ENCODE measurements at regions not wholly inside any gene's neighbourhood (a gene's known extent, or its start where the extent isn't known, plus 50 kb on each side); places are given as distances from the start of the nearest gene placed in this dataset.

GRCh38 chr4:83213640-83214039, 71.0 kb downstream of the COQ2 start:
- no peak for DNase-seq (ENCODE audit: low read depth)
- in situ Hi-C loops (cut with HindIII; ENCODE audit: low sequenced_read_pairs), result loop anchor here (5.0 kb wide), 1 partner anchor 41 kb away; no protein-coding TSS in a partner anchor
- no peak for TF ChIP-seq CTCF (IDR thresholded peaks at IDR 0.05; ENCODE audit: low read depth, low read length, missing control alignments)
- no peak overlapping the region for H3K4me3 ChIP-seq (ENCODE audit: low read depth, low read length)

GRCh38 chr4:83212041-83212851, 72.4 kb downstream of the COQ2 start:
- H3K4me3 ChIP-seq (ENCODE audit: low read depth, low read length), result no peak overlapping the region
- in situ Hi-C loops (cut with HindIII; ENCODE audit: low sequenced_read_pairs), result loop anchor here (5.0 kb wide), 1 partner anchor 40 kb away; no protein-coding TSS in a partner anchor
- DNase-seq (ENCODE audit: low read depth), result no peak
- TF ChIP-seq CTCF (IDR thresholded peaks at IDR 0.05; ENCODE audit: low read depth, low read length, missing control alignments), result no peak

GRCh38 chr4:83209419-83209818, 75.2 kb downstream of the COQ2 start:
- no peak overlapping the region for H3K4me3 ChIP-seq (ENCODE audit: low read depth, low read length)
- in situ Hi-C loops (cut with HindIII; ENCODE audit: low sequenced_read_pairs), result no loop called here
- DNase-seq (ENCODE audit: low read depth), result no peak
- TF ChIP-seq CTCF (IDR thresholded peaks at IDR 0.05; ENCODE audit: low read depth, low read length, missing control alignments), result no peak

GRCh38 chr4:83208371-83209365, 75.9 kb downstream of the COQ2 start:
- H3K4me3 ChIP-seq (ENCODE audit: low read depth, low read length), result no peak overlapping the region
- DNase-seq (ENCODE audit: low read depth), result no peak
- in situ Hi-C loops (cut with HindIII; ENCODE audit: low sequenced_read_pairs), result no loop called here
- no peak for TF ChIP-seq CTCF (IDR thresholded peaks at IDR 0.05; ENCODE audit: low read depth, low read length, missing control alignments)

GRCh38 chr4:83207497-83208101, 77.0 kb downstream of the COQ2 start:
- DNase-seq (ENCODE audit: low read depth), result peak; percentile 62
- in situ Hi-C loops (cut with HindIII; ENCODE audit: low sequenced_read_pairs), result no loop called here

More at GRCh38 chr4:83207497-83208101, 77.0 kb downstream of the COQ2 start:
- H3K4me3 ChIP-seq (ENCODE audit: low read depth, low read length), result no peak overlapping the region
- no peak for TF ChIP-seq CTCF (IDR thresholded peaks at IDR 0.05; ENCODE audit: low read depth, low read length, missing control alignments)

All from astrocyte of the cerebellum (primary cell).